ENCODE measurements at regions not wholly inside any gene's neighbourhood (a gene's known extent, or its start where the extent isn't known, plus 50 kb on each side); places are given as distances from the start of the nearest gene placed in this dataset.

DNA sequence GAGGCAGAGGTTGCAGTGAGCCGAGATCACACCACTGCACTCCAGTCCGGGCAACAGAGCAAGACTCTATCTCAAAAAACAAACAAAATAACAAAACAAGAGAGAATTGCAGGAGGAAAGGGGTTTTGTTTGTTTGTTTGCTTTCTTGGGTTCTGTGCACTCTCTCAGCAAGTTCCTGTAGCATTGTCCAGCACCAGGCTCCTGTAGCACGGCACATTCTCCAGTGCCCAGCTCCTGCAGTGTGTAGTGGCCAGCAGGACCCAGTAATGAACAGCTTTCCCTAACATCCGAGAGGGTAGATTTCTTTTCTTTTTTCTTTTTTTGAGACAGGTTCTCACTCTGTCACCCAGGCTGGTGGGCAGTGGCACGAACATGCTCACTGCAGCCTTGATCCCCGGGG is 60.5 kb upstream of the USP9X start:
- TF ChIP-seq POLR2AphosphoS5 (IDR thresholded peaks at IDR 0.05) (no peak), EP300 (IDR thresholded peaks at IDR 0.05) (no peak), POLR2A (IDR thresholded peaks at IDR 0.05) (no peak)
- TF ChIP-seq, protein P1, sequence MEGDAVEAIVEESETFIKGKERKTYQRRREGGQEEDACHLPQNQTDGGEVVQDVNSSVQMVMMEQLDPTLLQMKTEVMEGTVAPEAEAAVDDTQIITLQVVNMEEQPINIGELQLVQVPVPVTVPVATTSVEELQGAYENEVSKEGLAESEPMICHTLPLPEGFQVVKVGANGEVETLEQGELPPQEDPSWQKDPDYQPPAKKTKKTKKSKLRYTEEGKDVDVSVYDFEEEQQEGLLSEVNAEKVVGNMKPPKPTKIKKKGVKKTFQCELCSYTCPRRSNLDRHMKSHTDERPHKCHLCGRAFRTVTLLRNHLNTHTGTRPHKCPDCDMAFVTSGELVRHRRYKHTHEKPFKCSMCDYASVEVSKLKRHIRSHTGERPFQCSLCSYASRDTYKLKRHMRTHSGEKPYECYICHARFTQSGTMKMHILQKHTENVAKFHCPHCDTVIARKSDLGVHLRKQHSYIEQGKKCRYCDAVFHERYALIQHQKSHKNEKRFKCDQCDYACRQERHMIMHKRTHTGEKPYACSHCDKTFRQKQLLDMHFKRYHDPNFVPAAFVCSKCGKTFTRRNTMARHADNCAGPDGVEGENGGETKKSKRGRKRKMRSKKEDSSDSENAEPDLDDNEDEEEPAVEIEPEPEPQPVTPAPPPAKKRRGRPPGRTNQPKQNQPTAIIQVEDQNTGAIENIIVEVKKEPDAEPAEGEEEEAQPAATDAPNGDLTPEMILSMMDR (IDR thresholded peaks at IDR 0.05) = no peak

Data from gastroesophageal sphincter (tissue), 3 donors.